Liver (tissue), 8 donors: ENCODE measurements at regions not wholly inside any gene's neighbourhood (a gene's known extent, or its start where the extent isn't known, plus 50 kb on each side); places are given as distances from the start of the nearest gene placed in this dataset.

Source experiments
- DNase-seq: peaks from one replicate; pipeline ENCODE4 v3.0.0-alpha.2; 2017; ENCODE audit warnings: low spot score
- H3K27ac ChIP-seq, 2 donors: one replicate each; pipeline ENCODE4 v1.7.0; 2013; ENCODE audit warnings: inconsistent platforms in 2 of 2, low read length in 2 of 2, control low read depth in 1 of 2, low read depth in 1 of 2, mild to moderate bottlenecking in 1 of 2
- H3K27me3 ChIP-seq, 4 donors: one replicate each; pipeline versions ENCODE4 v1.6.1 to v1.7.0; 2013; ENCODE audit warnings: low read length in 3 of 4, inconsistent platforms in 1 of 4, mild to moderate bottlenecking in 1 of 4, moderate library complexity in 1 of 4; ENCODE audit not compliant: control insufficient read depth in 4 of 4, insufficient read depth in 4 of 4
- H3K36me3 ChIP-seq, 4 donors: one replicate each; pipeline versions ENCODE4 v1.6.1 to v1.7.0; 2013; ENCODE audit warnings: low read length in 3 of 4, mild to moderate bottlenecking in 3 of 4, low read depth in 1 of 4, moderate library complexity in 1 of 4; ENCODE audit not compliant: control insufficient read depth in 4 of 4, insufficient read depth in 3 of 4
- H3K4me1 ChIP-seq, 4 donors: one replicate each; pipeline versions ENCODE4 v1.6.1 to v1.7.0; 2013; ENCODE audit warnings: low read length in 3 of 4, mild to moderate bottlenecking in 3 of 4, moderate library complexity in 1 of 4; ENCODE audit not compliant: control insufficient read depth in 4 of 4, insufficient read depth in 4 of 4
- H3K4me3 ChIP-seq, 3 donors: one replicate each; pipeline versions ENCODE4 v1.6.1 to v1.7.0; 2013; ENCODE audit warnings: low read length in 3 of 3, control low read depth in 1 of 3, low read depth in 1 of 3, mild to moderate bottlenecking in 1 of 3
- H3K9ac ChIP-seq, 2 donors: one replicate each; pipeline ENCODE4 v1.7.0; 2013; ENCODE audit warnings: low read length in 2 of 2, mild to moderate bottlenecking in 2 of 2, moderate library complexity in 2 of 2, control low read depth in 1 of 2, low read depth in 1 of 2
- H3K9me3 ChIP-seq, 4 donors: one replicate each; pipeline versions ENCODE4 v1.6.1 to v1.7.0; 2013; ENCODE audit warnings: low read length in 3 of 4; ENCODE audit not compliant: control insufficient read depth in 4 of 4
- CTCF ChIP-seq: fragments of 150-350 bp; IDR thresholded peaks from 2 replicates; pipeline ENCODE4 v1.5.1; 2017; ENCODE audit warnings: improper control_type of control experiment, low read depth, low read length; ENCODE audit not compliant: missing input control
- EGR1 ChIP-seq, 2 donors: IDR thresholded peaks; 2 replicates each; pipeline ENCODE4 v1.6.1; 2016 to 2018; ENCODE audit warnings: antibody characterized with exemption in 2 of 2, low read depth in 2 of 2
- FOXA1 ChIP-seq: IDR thresholded peaks from 2 replicates; pipeline ENCODE4 v1.6.1; 2016; ENCODE audit warnings: antibody characterized with exemption
- FOXA2 ChIP-seq: IDR thresholded peaks from 2 replicates; pipeline ENCODE4 v1.6.1; 2016; ENCODE audit warnings: antibody characterized with exemption
- GABPA ChIP-seq, 2 donors: IDR thresholded peaks in 1 of 2; conservative IDR thresholded peaks in 1 of 2; 2 replicates each; pipeline ENCODE4 v1.6.1; 2016; ENCODE audit warnings: antibody characterized with exemption in 2 of 2, mild to moderate bottlenecking in 1 of 2, moderate library complexity in 1 of 2
- HNF4A ChIP-seq, 2 donors: conservative IDR thresholded peaks; 2 replicates each; pipeline ENCODE4 v1.6.1; 2016; ENCODE audit warnings: antibody characterized with exemption in 2 of 2, mild to moderate bottlenecking in 2 of 2
- HNF4G ChIP-seq: IDR thresholded peaks from 2 replicates; pipeline ENCODE4 v1.6.1; 2016; ENCODE audit warnings: antibody characterized with exemption
- JUND ChIP-seq, 2 donors: IDR thresholded peaks; 2 replicates each; pipeline ENCODE4 v1.6.1; 2016; ENCODE audit warnings: antibody characterized with exemption in 2 of 2
- MAX ChIP-seq: IDR thresholded peaks from 2 replicates; pipeline ENCODE4 v1.6.1; 2016; ENCODE audit warnings: antibody characterized with exemption
- NR2F2 ChIP-seq: IDR thresholded peaks from 2 replicates; pipeline ENCODE4 v1.6.1; 2016; ENCODE audit warnings: antibody characterized with exemption
- RAD21 ChIP-seq, 2 donors: IDR thresholded peaks; 2 replicates each; pipeline ENCODE4 v1.6.1; 2016; ENCODE audit warnings: antibody characterized with exemption in 2 of 2, mild to moderate bottlenecking in 2 of 2
- REST ChIP-seq: IDR thresholded peaks from 2 replicates; pipeline ENCODE4 v1.6.1; 2016; ENCODE audit warnings: antibody characterized with exemption, mild to moderate bottlenecking
- RXRA ChIP-seq, 2 donors: IDR thresholded peaks; 2 replicates each; pipeline ENCODE4 v1.6.1; 2017 to 2018; ENCODE audit warnings: antibody characterized with exemption in 2 of 2, mild to moderate bottlenecking in 1 of 2
- SP1 ChIP-seq: IDR thresholded peaks from 2 replicates; pipeline ENCODE4 v1.6.1; 2018; ENCODE audit warnings: antibody characterized with exemption, mild to moderate bottlenecking
- TAF1 ChIP-seq: conservative IDR thresholded peaks from 2 replicates; pipeline ENCODE4 v1.6.1; 2016; ENCODE audit warnings: antibody characterized with exemption, mild to moderate bottlenecking
- YY1 ChIP-seq: IDR thresholded peaks from 2 replicates; pipeline ENCODE4 v1.6.1; 2016; ENCODE audit warnings: antibody characterized with exemption, mild to moderate bottlenecking
- ZBTB33 ChIP-seq: IDR thresholded peaks from 2 replicates; pipeline ENCODE4 v1.6.1; 2016; ENCODE audit warnings: antibody characterized with exemption
- WGBS: extraction: QIAGEN DNeasy Blood & Tissue Kit; methylation state at CpG from one replicate; pipeline ENCODE4 v1.1.7; 2013; 5-methylcytosine and 5-hydroxymethylcytosine counted together
- donor health status: healthy.
- donor health status: healthy.
- donor health status: healthy.
- donor health status: healthy.
- donor health status: healthy.

- Histone ChIP-seq H3K36me3 (no peaks in the 10 kb centered on the region), H3K9me3 (peaks cover 0 to 2% (median 0%) of the 10 kb centered on the region in 4 donors), H3K27me3 (no peaks in the 10 kb centered on the region), H3K4me1 (no peaks in the 10 kb centered on the region), H3K27ac (no peak overlapping the region), H3K9ac (no peak overlapping the region), H3K4me3 (no peak overlapping the region)
- DNase-seq: no peak
- 88% methylated on average over 3 of the region's 3 CpGs for WGBS
- TF ChIP-seq JUND (IDR thresholded peaks at IDR 0.05): no peak
- TF ChIP-seq RXRA (IDR thresholded peaks at IDR 0.05): no peak
- TF ChIP-seq EGR1 (IDR thresholded peaks at IDR 0.05; ENCODE audit: low read depth in 2 of 2): no peak
- TF ChIP-seq FOXA1: no peak
- TF ChIP-seq CTCF: no peak
- no peak for TF ChIP-seq RAD21 (IDR thresholded peaks at IDR 0.05)
- TF ChIP-seq MAX: no peak
- TF ChIP-seq YY1: no peak
- no peak for TF ChIP-seq ZBTB33
- TF ChIP-seq REST: no peak
- no peak for TF ChIP-seq GABPA (IDR thresholded peaks at IDR 0.05 in 1 of 2, conservative IDR thresholded peaks at IDR 0.05 in 1 of 2)
- TF ChIP-seq HNF4G: no peak
- no peak for TF ChIP-seq HNF4A (conservative IDR thresholded peaks at IDR 0.05)
- no peak for TF ChIP-seq FOXA2
- no peak for TF ChIP-seq SP1
These were observed 56.3 kb upstream of the NCKAP5 start for GRCh38 chr2:133624551-133624950.

GRCh38 chr2:133627741-133628140 lies 59.5 kb upstream of the NCKAP5 start:
- no peak for DNase-seq
- H3K4me3 ChIP-seq: no peak overlapping the region
- 87% methylated on average over 1 of the region's 1 CpG for WGBS
- no peak overlapping the region for H3K27ac ChIP-seq
- no peaks in the 10 kb centered on the region for H3K36me3 ChIP-seq
- peaks cover 0 to 2% (median 0%) of the 10 kb centered on the region in 4 donors for H3K9me3 ChIP-seq
- H3K9ac ChIP-seq: no peak overlapping the region
- no peaks in the 10 kb centered on the region for H3K4me1 ChIP-seq
- H3K27me3 ChIP-seq: no peaks in the 10 kb centered on the region
- TF ChIP-seq REST (no peak), MAX (no peak), JUND (IDR thresholded peaks at IDR 0.05) (no peak), RAD21 (IDR thresholded peaks at IDR 0.05) (no peak), NR2F2 (no peak), FOXA1 (no peak), GABPA (IDR thresholded peaks at IDR 0.05 in 1 of 2, conservative IDR thresholded peaks at IDR 0.05 in 1 of 2) (no peak), FOXA2 (no peak), YY1 (no peak), SP1 (no peak), HNF4A (conservative IDR thresholded peaks at IDR 0.05) (no peak), CTCF (no peak), RXRA (IDR thresholded peaks at IDR 0.05) (no peak), TAF1 (no peak)
